M059J (cell line): ENCODE measurements at regions not wholly inside any gene's neighbourhood (a gene's known extent, or its start where the extent isn't known, plus 50 kb on each side); places are given as distances from the start of the nearest gene placed in this dataset.
"Not testable (repeated sequence)": the region's sequence is repeated elsewhere in the genome, so short reads cannot be mapped to it uniquely, and the experiment has no call there.

Experiments
- DNase-seq: peaks from one replicate; pipeline ENCODE4 v3.0.0-alpha.2; 2012; ENCODE audit warnings: low read depth

- DNase-seq: not testable (repeated sequence)
These were observed 352.5 kb downstream of the KCNJ18 start for GRCh38 chr17:22044706-22045246.

DNA sequence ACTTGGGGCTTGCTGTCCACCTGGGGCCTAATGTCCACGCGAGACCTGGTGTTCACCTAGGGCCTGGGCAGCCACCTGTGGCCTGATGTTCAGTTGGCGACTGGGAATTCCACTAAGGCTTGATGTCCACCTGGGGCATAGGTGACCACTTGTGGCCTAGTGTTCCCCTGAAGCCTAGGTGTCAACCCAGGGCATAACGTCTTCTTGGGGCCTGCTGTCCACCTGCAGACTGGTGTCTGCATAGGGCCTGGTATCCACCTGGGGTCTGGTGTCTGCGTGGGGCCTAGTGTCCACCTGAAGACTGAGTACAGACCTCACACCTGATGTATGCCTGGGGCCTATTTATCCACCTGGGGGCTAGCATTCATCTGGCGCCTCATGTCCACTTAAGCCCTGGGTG lies 355.2 kb downstream of the KCNJ18 start:
- not testable (repeated sequence) for DNase-seq

DNA sequence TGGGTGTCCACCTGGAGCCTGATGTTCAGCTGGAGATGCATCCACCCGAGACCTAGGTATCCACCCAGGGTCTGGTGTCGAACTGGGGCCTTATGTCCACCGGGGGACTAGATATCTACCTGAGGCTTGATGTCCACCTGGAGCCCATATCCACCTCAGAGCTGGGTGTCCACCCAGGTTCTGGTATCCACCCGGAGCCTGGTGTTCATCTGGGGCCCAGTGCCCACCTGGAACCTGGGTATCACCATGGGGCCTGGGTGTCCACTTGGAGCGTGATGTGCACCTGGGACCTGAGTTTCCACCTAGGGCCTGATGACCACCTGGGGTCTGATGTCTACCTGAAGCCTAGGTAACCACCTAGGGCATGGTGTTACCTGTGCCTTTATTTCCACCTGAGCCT lies 355.9 kb downstream of the KCNJ18 start:
- DNase-seq: not testable (repeated sequence)

DNA sequence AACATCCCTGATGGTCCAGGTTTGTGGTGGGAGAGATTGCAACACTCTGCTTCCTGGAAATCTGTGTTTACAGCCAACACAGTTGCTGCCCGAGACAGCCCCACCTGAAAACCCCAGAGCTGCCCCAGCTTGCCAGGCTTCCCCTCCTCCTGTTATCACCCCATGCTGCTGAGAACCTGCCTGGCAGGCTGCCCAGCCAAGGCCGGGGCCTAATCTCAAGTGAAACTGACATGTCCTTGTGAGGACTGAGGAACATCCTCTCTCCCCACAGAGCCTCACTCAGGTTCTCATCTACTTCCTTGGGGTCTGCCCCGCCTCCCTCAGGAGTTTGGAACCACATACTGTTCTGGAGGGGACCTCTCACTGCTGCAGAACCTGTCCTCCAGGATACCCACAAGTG lies 358.4 kb downstream of the KCNJ18 start:
- DNase-seq: not testable (repeated sequence)

DNA sequence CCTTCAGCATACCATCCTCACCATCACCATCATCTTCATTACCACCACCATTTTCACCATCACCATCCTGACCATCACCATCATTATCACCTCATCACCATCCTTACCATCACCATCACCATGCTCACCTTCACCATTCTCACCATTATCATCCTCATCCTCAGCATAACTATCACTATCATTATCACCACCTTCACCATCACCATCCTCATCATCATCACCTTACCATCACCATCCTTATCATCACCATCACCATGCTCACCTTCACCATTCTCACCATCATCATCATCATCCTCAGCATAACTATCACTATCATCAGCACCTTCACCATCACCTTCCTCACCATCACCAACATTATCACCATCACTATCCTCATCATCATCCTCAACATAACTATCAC lies 360.4 kb downstream of the KCNJ18 start:
- not testable (repeated sequence) for DNase-seq

- not testable (repeated sequence) for DNase-seq
These were observed 364.2 kb downstream of the KCNJ18 start for GRCh38 chr17:22056566-22056965.

- not testable (repeated sequence) for DNase-seq
These were observed 383.6 kb downstream of the KCNJ18 start for GRCh38 chr17:22075918-22076317.

DNA sequence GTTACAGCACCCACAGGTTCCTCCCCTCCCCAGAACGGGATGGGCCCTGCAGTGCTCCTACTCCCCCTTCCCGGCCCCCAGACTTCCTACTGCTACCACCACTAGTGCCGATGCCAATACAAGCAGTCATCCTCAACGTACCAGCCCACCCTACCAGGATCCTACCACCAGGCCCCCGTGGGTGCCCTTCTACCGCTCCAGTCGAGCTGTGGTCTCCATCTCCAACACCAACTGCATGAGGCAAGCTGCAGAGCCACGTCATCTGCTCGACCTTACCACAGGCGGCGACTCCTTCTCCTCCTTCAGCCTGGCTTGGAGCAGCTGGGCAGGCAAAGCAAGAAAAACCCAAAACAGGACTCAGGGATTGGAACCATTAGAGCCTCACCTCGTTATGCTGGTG lies 396.3 kb downstream of the KCNJ18 start:
- not testable (repeated sequence) for DNase-seq

DNA sequence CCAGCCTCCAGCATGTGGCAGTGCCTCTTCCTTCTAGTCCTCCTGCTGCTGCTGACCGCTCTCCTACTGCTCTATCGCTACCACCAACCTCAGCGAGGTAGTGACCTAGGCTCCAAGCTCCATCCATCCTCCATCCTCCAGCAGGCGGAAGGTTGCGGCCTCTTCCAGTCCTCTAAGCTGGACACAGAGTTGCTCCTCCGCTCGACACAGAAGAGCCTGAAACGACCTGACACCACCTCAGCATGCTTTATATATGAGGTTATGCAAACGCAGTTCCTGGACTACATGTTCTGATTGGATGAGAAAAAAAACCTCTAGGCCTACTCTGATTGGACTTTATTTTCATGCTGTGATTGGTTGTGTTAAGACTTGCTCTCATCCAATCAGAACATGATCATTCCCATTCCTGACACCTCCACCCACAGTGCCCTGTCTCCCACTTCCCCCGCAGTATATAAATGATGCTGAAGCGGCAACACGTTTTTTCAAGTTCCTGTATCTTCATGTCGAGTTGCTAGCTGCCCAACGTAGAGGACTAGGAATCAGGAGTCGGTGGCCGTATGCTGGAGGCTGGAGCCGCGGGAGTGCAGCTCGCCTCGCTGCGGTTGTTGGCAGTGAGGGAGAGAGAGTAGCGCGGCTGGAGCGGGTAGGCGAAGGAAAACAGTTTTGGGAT lies 398.1 kb downstream of the KCNJ18 start:
- no peak for DNase-seq

DNA sequence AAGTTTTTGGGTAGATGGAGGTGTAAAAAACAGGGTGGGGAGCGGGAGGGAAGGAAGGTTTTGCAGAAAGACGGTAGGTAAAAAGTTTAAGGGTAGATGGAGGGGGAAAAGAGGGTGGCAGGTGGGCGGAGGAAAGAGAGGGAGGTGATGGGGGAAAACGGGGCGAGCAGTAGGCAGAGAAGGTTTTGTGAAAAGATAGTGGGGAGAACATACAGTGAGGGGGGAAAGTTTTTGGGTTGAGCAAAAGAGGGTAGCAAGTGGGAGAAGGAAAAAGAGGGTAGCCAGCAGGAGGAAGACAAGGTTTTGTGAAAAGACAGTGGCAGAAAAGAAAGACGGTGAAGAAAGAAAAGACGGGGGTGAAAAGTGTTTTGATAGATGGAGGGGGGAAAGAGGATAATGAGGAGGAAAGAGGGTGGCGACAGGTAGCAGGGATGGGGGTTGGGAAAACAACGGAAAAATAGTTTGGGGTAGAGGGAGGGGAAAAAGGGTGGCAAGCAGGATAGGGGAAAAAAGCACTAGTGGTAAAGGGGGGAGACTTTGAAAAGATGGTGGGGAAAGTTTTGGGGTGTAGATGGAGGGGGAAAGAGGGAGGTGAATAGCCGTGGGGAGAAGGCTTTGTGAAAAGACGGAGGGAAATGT lies 398.8 kb downstream of the KCNJ18 start:
- not testable (repeated sequence) for DNase-seq

GRCh38 chr17:22091840-22092239 lies 399.5 kb downstream of the KCNJ18 start:
- DNase-seq: not testable (repeated sequence)

GRCh38 chr17:22095414-22095813 lies 403.1 kb downstream of the KCNJ18 start:
- DNase-seq: not testable (repeated sequence)

DNA sequence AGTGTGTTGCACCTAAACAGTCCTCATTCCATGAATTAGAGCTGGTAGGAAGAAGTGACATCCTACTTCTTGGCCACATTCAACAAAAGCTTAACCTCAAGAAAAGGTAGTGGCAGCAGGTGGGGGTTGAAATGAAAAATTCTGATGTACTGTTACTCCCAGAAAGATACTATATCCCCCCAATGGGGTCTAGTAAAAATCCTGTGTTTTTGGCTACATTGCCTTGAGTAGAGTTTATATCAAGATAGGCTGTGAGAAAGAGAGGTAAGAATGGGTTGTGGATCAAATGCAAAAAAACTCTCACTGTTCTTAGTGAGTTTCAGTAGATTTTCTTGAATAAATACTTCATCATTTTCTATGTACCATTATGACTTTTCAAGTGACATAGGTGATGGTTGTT lies 407.3 kb downstream of the KCNJ18 start:
- DNase-seq: not testable (repeated sequence)

- DNase-seq: no peak
These were observed 409.9 kb downstream of the KCNJ18 start for GRCh38 chr17:22102177-22102576.

DNA sequence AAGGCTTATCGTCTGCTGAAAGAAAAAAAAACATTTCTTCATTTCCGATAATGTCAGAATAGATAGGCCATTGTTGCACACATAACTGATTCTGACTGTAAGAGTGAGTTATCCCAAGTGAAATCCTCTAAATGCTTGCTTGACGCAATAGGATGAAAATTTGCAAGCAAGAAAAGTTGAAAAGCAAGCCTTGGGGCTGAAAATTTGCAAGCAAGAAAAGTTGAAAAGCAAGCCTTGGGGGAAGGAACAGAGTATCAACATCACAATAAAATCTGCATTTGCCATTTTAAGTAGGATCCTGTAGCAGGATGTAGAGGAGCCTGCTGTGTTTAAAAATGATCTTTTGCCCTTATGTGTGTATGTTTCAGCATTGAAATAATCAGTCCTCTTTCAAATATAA lies 424.4 kb downstream of the KCNJ18 start:
- DNase-seq: not testable (repeated sequence)

DNA sequence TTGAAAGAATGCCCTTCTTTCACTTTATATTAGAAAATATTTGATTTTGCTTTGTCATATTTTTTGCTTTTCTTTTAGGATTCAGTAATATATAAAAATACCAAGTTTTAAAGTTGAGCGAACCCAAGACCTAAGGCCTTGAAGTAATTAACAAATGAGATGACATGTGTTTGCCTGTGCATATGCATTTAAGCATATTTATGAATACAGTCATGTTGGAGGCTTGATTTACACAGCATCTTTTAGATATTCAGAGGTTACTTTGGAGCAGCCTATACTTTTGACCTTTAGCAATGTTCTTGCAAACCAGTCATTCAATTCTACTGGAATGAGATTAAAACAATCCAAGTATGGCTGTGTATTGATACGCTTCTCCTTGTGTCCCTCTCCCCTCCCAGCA lies 425.1 kb downstream of the KCNJ18 start:
- not testable (repeated sequence) for DNase-seq

GRCh38 chr17:22119016-22119415 lies 426.7 kb downstream of the KCNJ18 start:
- DNase-seq: not testable (repeated sequence)

GRCh38 chr17:22119751-22120150 lies 427.4 kb downstream of the KCNJ18 start:
- peak; percentile 17 for DNase-seq

DNA sequence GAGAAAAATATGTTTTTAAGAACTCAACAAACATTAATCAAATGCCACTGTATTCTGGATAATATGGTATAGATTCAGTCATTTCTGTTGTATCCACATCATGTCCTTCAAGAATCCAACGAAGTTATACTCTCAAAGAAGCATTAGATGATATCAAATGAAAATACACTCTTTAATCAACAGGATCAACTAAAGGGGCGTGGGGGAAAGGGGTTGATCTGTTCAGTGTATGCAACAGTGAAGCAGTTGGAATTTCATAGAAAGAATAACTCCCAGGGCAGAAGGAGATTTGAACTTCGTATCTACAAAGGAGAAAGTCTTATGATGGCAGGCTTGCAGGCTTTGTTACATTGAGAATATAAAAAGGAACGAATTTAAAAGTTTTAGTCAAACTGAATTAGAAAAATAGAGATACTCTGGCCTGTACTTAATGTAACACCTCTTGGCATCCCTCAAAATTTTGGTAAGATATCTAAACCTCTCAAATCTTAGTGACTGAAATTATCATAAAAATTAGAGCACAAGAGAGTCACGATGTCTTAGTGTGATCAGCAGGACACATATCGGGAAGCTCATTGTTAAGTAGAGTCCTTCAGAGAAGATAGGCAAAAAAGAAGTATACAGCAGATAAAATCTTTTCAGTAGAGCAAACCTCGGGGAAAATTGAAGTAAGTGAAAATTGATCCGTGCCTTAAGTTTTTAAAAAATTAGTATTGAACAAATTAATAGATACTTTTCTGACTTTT lies 431.4 kb downstream of the KCNJ18 start:
- no peak for DNase-seq

- no peak for DNase-seq
These were observed 435.8 kb downstream of the KCNJ18 start for GRCh38 chr17:22128171-22128570.

DNA sequence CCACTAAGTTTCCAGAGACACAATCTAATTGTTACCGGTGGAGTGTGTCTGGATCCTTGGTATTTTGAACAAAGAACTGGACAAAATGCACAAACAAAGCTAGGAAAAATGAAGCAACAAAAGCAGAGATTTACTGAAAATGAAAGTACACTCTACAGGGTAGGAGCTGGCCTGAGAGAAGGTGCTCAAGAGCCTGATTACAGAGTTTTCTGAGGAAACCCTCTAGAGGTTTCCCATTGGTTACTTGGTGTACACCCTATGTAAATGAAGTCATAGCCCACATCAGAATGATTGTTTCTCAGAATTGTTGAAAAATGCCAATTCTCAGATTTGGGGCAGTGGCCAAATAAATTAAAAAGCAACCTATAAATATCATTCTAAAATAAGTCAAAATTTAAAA lies 436.4 kb downstream of the KCNJ18 start:
- DNase-seq: no peak

DNA sequence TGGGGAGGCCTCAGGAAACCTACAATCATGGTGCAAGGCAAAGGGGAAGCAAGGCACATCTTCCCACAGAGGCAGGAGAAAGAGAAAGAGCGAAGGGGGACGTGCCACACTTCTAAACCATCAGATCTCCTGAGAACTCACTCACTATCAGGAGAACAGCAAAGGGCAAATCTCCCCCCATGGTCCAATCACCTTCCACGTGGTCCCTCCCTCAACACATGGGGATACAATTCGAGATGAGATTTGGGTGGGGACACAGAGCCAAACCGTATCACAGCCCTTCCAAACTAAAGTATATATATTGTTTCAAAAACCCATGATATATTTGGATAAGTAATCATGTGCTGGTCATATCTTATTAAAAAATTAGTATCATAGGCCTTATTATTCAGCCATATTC lies 437.6 kb downstream of the KCNJ18 start:
- not testable (repeated sequence) for DNase-seq
